ENCODE measurements at regions not wholly inside any gene's neighbourhood (a gene's known extent, or its start where the extent isn't known, plus 50 kb on each side); places are given as distances from the start of the nearest gene placed in this dataset.
A peak's percentile ranks its signal among the peaks of the same experiment; 100 is the strongest.
"Not testable (repeated sequence)": the region's sequence is repeated elsewhere in the genome, so short reads cannot be mapped to it uniquely, and the experiment has no call there.

DNA sequence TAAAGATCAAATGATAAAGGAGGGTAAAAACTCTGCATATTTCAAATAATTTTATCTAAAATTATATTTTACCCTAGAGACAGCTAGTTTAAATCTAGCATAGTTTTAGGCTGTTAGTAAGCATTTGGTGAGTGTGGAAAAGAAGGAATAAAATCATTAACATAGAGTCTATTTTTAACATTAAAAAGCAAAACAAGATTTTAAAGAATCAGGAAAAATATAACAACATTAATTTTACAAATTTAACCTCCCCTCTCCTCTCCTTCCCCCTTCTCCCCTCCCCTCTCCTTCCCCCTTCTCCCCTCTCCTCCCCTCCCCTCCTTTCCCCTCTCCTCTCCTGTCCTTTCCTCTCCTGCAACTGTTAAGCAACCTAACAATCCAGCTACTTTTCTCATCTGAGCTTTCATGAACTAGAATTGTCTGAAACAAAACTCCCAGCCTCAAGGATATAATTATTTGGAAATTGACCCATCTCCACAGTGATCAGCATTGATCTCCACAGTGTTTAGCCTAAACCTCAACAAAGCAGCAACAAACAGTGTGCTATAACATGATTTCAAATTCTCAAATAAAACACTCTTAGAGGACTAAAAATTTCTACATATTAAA lies 293.2 kb downstream of the PPP1R3A start:
- TF ChIP-seq, protein P1, sequence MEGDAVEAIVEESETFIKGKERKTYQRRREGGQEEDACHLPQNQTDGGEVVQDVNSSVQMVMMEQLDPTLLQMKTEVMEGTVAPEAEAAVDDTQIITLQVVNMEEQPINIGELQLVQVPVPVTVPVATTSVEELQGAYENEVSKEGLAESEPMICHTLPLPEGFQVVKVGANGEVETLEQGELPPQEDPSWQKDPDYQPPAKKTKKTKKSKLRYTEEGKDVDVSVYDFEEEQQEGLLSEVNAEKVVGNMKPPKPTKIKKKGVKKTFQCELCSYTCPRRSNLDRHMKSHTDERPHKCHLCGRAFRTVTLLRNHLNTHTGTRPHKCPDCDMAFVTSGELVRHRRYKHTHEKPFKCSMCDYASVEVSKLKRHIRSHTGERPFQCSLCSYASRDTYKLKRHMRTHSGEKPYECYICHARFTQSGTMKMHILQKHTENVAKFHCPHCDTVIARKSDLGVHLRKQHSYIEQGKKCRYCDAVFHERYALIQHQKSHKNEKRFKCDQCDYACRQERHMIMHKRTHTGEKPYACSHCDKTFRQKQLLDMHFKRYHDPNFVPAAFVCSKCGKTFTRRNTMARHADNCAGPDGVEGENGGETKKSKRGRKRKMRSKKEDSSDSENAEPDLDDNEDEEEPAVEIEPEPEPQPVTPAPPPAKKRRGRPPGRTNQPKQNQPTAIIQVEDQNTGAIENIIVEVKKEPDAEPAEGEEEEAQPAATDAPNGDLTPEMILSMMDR (conservative IDR thresholded peaks at IDR 0.05; ENCODE audit: low read depth, low read length), result no peak
- no peak for DNase-seq (ENCODE audit: low read depth)
- H3K4me3 ChIP-seq (ENCODE audit: low read depth, low read length), result no peak overlapping the region

DNA sequence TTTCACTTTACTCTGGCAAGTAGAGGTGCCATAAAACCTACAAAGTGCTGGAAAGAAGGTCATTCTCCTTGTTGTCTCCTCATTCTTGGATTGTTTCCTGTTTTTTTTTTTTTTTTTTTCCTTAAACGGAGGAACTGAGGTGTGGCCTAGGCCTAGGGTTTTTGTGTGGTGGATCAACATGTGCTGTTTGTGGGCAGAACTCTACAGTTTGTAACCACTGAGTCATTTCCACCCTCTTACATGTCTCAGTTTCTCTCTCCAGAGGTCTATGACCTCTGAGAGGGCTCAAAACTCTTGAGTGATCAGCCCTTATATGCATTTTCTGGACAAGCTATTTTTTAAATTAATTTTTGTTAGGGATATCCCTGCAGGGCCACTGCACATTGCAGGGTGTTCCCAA lies 296.0 kb downstream of the PPP1R3A start:
- no peak overlapping the region for H3K4me3 ChIP-seq (ENCODE audit: low read depth, low read length)
- TF ChIP-seq, protein P1 (conservative IDR thresholded peaks at IDR 0.05; ENCODE audit: low read depth, low read length), result no peak
- no peak for DNase-seq (ENCODE audit: low read depth)

DNA sequence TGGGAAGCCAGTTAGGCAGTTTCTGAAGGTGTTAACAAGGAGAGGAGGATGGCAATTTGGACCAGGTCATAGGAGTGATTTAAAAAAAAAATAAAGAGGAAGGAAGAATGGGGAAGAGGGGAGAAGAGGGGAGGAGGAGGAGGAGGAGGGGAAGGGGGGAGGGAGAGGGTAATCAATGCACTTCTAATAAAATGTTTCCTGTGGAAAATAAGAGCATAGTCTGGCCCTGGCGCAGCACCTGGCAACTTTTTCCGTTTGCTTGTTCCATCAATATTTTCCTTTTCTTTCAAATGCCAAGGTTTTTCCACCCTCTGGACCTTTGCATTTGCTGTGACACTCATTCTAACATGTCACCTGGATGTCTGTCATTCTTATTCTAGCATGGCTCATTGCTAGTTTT lies 308.2 kb downstream of the PPP1R3A start:
- TF ChIP-seq, protein P1 (conservative IDR thresholded peaks at IDR 0.05; ENCODE audit: low read depth, low read length), result no peak
- DNase-seq (ENCODE audit: low read depth), result no peak
- H3K4me3 ChIP-seq (ENCODE audit: low read depth, low read length), result no peak overlapping the region

GRCh38 chr7:113608782-113609181 lies 310.0 kb downstream of the PPP1R3A start:
- no peak overlapping the region for H3K4me3 ChIP-seq (ENCODE audit: low read depth, low read length)
- TF ChIP-seq, protein P1 (conservative IDR thresholded peaks at IDR 0.05; ENCODE audit: low read depth, low read length), result no peak
- peak; percentile 11 for DNase-seq (ENCODE audit: low read depth)

DNA sequence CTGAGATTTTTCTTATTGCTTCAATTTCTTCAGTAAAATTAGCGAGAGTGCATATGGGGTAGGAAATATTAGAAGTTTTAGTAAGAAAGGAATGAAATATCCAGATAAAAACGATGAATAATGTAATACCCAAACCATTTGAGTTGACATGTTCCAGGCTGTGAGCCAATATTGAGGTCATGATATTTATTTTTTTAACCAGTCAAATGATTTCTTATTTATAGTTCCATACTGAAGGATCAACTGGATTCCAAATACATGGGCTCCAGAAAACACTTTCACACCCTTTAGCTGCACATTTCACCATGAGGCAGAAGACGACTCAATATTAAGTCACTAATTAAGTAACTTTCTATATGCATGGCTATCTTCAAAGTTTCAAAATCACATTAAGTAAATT lies 312.5 kb downstream of the PPP1R3A start:
- DNase-seq (ENCODE audit: low read depth), result peak; percentile 14
- TF ChIP-seq, protein P1 (conservative IDR thresholded peaks at IDR 0.05; ENCODE audit: low read depth, low read length), result no peak
- no peak overlapping the region for H3K4me3 ChIP-seq (ENCODE audit: low read depth, low read length)

- H3K4me3 ChIP-seq (ENCODE audit: low read depth, low read length); DNase-seq (ENCODE audit: low read depth): not testable (repeated sequence)
Measured at GRCh38 chr7:113600428-113600827, 318.4 kb downstream of the PPP1R3A start.

DNA sequence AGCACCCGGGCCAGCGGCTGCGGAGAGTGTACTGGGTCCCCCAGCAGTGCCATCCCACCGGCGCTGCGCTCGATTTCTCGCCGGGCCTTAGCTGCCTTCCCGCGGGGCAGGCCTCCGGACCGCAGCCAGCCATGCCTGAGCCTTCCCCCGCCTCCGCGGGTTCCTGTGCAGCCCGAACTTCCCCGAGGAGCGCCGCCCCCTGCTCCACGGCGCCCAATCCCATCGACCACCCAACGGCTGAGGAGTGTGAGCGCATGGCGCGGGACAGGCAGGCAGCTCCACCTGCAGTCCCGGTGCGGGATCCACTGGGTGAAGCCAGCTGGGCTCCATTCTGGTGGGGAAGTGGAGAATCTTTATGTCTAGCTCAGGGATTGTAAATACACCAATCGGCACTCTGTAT lies 325.4 kb downstream of the PPP1R3A start:
- peak; percentile 3 for DNase-seq (ENCODE audit: low read depth)
- peak overlapping the region; percentile 18 for H3K4me3 ChIP-seq (ENCODE audit: low read depth, low read length)

DNA sequence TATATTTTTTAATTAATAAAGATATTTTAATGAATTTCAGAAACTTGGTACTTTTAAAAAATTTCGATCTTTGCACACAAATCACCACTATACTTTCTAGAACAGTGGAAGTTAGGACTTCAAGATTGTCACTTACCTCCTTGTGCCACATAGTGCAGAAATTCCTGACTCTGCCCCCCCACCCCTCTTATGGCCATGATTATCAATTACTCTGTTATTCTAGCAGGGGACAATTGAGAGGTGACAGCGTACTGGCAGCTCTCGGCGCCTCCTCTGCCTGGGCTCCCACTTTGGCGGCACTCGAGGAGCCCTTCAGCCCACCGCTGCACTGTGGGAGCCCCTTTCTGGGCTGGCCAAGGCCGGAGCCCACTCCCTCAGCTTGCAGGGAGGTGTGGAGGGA lies 325.9 kb downstream of the PPP1R3A start:
- H3K4me3 ChIP-seq (ENCODE audit: low read depth, low read length); DNase-seq (ENCODE audit: low read depth): not testable (repeated sequence)

GRCh38 chr7:113582471-113582870 lies 336.3 kb downstream of the PPP1R3A start:
- TF ChIP-seq, protein P1 (conservative IDR thresholded peaks at IDR 0.05; ENCODE audit: low read depth, low read length), result no peak
- DNase-seq (ENCODE audit: low read depth), result peak; percentile 33
- H3K4me3 ChIP-seq (ENCODE audit: low read depth, low read length), result no peak overlapping the region

DNA sequence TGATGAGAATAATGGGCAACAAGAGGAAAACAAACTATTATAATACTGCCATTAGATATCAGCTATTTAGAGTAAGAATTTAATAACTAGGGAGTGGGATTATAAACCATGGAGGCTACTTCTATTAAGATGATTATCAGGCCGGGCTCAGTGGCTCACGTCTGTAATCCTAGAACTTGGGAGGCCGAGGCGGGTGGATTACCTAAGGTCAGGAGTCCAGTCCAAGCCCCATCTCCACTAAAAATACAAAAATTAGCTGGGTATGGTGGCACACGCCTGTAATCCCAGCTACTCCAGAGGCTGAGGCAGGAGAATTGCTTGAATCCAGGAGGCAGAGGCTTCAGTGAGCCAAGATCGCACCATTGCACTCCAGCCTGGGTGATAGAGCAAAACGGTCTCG lies 355.6 kb downstream of the PPP1R3A start:
- not testable (repeated sequence) for DNase-seq (ENCODE audit: low read depth); H3K4me3 ChIP-seq (ENCODE audit: low read depth, low read length)

All from choroid plexus epithelial cell (primary cell).